NCI-H128 (cell line): ENCODE measurements at regions not wholly inside any gene's neighbourhood (a gene's known extent, or its start where the extent isn't known, plus 50 kb on each side); places are given as distances from the start of the nearest gene placed in this dataset.

Experiments
- DNase-seq: peaks from one replicate; lab custom pipeline; 2025; ENCODE audit not compliant: unreplicated experiment; lab: John Stamatoyannopoulos, UW

DNA sequence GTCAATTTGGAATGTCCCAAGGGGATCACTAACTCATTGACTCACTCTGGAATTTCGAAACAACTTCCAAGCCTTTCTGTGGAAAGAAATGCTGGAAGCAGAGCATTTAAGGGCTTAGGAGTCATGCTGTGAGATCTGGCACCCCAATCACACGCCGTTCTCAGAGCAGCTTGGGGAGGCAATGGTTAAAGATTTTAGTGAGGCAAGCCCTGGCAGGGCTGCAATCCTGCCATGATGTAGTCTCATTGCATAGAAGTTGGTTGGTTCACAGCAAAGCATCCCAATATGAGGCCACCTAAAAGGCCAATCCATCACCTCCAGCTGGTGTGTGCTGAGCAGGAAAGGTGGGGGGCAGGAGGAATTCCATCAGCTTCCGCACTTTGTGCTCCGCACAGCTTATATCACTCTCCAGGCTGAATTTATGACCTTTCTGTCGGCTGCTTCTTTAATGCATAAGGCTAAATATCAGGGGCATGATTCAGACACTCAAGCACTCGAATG is 1043.9 kb upstream of the POU3F3 start:
- DNase-seq = no peak

DNA sequence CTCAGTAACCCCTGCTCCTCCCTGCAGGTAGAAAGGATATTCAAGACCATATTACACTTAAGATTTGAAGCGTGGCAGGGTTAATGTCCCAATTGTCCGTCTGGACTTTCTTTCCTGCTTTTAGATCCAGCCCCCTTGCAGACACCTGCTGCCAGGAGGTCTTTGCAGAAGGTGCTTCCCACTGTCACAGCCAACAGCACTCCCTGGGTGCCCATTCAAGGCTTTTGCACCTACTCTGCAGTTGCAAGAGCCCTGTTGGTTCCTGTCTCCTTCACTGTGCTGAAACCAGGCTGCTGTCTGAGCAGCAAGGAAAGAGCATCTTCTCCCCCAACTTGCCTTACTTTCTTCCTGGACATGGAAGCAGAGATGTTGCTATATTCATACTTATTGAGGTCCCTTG is 1043.0 kb upstream of the POU3F3 start:
- DNase-seq = no peak

DNA sequence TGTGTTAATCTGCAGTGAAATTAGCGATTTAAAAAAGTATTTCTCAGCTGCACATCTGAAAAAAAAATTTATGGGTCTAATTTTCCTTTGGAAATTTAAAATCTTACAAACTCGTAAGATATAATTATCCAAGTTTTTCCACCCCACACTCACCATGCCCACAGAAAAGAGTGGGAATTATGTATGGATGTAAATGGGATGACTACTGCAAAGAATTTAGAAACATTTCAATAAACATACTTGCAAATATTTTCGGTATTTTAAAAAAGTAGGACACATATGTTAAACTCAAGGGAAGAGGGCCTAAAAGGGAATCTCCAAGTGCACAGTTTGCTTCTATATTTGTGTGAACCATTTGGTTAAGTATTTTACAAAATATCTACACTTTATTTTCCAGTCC is 1039.9 kb upstream of the POU3F3 start:
- DNase-seq = no peak

DNA sequence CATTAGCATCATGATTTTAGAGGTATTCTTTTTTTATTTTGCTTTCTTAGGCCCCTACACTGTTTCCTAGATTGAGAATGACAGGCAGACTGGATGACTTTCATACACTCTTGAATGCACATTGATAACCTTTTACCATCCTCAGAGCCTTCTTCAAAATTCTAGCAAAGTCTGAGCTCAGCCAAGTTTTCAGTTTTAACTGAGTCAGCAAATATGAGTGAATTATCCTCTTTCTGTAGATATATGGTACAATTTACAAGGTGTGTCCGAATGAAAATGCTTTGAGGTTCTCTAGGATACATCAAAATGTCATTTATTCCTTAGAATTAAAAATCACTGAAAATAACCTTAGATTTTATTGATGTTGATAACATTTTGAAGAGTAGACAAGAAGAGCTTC is 1038.2 kb upstream of the POU3F3 start:
- DNase-seq = no peak

DNA sequence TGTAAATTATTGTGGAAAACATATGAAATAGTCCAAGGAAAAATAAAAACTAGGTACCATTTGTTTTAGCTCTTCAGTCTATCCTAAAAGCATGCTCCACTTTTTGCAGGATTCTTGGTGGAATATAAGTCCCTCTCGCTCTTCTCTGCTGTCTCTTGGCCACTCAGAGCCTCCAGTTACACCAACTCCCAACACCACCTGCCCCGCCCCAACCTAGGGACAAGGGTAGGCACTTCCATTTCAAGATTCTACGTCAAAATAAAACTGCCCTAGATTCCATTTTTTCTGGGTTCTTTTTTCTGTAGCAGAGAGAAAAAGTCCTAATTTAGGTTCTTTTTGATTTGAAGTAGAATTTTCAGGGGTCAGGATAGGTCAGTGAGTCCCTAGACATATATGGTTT is 1036.2 kb upstream of the POU3F3 start:
- no peak for DNase-seq

DNA sequence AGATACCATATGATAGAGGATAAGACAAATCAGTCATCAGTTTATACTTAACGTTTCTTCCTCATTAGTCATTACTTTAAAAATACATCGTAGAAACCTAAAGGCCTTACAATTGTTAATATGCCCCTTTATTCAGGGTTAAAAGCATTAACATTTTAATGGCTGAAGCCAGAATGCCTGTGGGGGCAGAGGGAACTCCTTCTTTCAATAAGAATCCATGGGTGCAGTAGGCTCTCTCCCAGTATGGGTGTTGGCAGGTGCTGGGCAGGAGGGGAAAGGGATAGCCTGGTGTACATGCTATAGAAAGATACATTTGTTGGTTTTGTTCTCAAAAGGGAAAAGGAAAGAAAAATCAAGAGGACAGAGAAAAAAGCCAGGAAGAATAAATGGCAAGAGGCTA is 1035.7 kb upstream of the POU3F3 start:
- no peak for DNase-seq

DNA sequence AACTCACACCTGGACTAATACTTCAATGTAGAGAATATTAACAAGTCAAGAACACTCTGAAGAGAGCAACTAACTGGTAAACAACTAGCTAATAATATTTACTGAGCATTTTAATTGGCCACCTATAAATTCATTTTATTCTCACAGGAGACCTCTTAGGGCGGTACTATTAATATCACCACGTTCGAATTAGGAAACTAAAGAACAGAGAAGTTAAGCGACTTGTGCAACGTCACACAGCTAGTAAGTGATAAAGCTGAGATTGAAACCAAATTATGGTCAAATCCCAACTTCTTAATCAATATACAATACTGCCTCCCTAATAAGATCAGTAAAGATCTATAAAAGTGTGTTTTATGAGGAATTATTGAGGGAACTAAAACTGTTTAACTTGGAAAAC is 1034.3 kb upstream of the POU3F3 start:
- DNase-seq = no peak

DNA sequence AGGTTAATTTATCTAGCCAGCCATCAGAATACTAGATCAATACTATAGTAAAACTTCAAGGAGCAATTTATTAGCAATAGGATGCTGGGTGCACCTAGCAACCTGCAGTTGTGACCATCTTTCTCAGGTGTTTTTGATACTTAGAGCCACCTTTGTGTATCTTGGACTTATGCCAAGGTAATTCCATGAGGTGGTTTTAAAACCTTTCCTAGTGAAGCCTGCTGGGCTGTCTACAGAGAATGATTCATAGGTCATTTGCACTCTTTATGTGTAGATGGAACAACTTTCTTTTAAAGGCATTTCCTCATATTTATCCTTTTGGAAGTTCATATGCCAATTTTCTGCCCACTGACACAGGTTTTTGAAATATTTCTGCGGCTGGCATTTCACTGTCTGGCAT is 1030.1 kb upstream of the POU3F3 start:
- DNase-seq = peak; percentile 81

DNA sequence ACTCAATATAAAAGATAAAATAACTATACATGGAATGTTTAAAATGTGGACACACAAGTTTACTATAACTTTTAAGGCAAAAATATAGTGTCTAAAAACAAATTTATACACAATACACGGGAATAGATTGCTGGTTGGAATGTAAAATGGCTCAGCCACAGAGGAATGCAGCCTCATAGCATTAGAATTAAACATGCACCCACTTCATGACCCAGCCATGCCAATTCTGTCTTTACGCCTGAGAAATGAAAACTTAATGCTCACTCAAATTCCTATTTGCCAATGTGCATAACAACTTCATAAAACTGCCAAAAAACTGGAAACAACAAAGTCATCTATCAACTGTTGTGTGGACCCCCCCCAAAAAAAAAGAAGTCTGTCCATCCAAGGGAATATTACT is 1006.6 kb upstream of the POU3F3 start:
- no peak for DNase-seq

DNA sequence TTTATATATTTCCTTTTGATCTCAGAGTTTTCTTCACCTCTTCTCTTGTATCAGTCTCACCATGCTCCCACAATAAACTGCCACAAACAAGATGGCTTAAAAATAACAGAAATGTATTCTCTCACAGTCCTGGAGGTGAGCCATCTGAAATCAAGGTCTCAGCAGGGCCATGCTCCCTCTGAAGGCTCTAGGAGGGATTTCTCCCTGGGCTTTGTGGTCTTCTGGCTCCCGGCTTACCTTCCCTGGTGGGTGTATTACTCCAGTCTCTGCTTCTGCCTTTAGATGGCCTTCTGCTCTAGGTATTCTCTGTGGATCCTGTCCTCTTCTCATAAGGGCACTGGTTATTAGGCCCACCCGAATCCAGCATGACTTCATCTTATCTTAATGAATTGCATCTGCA is 994.7 kb upstream of the POU3F3 start:
- DNase-seq = no peak

DNA sequence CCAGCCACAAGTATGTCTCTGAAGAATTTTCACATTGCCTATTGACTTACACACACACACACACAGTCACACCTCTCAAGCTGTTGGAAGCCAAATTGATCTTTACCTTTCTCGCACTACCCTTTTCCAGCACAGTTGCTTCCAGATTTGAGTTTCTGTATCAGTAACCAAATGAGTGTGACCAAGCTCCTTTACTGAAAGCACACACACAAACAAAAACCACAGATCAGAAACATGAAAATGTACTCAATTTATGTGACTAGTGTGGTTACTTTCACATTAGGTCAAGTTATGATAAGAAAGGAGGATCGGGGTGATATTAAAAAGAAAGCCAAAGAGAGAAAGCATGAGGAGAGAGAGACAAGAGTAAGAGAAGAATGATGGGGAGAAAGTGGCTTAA is 993.9 kb upstream of the POU3F3 start:
- no peak for DNase-seq

DNA sequence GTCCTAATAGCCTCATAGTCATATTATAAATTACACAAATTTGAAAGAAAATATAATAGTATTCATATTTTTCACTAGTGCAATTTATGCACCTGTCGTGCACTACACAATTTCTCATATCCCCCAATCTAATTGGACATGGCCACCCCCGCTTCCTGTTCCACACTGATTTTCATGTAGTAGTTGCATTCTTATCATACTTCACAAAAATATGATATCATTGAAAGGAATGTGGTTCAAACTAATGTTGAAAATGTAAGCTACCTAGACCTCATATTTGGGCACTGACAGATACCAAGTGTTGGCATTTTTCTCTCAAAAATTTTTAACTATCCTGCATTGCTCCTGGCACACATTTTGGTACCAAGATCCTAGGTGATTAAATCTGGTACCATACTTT is 985.5 kb upstream of the POU3F3 start:
- DNase-seq = no peak

DNA sequence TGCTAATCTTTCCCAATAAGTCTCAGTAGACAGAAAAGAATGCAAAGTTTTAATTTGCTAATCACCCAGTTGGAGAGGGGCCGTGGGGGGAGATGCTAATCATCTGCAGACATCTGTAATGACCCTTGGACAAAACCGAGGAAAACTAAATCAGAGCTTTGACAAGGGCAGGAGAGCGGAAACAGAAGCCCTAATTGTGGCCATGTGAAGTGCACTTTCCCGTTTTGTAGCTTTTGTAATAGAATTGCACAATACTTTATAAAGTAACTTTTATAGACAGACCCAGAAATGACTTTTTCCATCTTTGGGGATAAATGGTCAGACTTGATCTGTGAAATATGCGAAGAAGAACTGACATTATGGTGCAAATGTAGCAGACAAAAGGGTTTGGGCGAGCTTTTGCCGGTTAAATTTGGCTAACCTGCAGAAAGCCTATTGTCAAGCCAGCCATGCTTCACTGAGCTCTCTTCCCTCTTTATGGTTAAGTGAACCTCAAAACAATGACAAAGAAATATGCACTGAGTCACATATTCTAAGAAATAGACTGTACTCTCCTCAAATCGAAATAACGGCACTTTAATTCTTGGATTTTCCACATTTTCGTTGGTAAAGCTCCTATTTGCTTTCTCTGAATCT is 980.1 kb upstream of the POU3F3 start:
- no peak for DNase-seq

DNA sequence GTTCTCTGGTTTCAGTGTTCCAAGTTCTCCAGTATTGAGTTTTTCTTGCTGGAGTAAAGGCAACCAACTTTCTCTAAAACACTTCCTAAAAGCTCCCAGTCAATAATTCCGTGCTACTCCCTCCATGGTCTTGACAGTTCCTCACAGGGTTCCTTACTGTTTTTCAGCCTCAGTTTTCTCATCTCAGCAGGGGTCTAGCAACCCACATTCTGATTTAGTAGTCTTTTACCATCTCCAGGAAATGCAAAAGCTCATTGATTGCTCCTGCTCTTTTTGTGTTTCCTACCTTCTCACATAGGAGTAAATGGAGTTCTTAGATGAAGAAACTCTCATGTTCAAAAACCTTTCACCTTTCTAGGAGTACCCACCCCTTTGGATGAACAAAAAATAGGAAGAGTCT is 978.8 kb upstream of the POU3F3 start:
- DNase-seq = no peak

DNA sequence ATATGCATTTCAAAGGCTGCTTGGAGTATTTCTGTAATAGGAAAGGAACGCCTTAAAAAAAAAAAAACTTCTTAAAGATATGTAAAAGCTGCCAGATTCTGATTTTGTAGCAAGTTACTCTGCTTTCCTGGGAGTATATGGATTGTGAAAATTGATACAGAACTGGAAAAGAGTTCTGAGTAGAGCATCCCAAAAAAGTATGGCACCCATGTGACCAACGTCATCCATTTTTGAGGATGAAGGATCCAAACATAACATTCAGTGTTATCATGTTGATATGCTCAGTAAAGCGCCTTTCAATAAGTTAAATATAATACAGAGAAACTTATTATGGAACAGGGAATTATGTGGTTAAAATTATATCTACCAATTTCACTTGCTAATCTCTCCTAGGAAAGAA is 978.4 kb upstream of the POU3F3 start:
- no peak for DNase-seq

DNA sequence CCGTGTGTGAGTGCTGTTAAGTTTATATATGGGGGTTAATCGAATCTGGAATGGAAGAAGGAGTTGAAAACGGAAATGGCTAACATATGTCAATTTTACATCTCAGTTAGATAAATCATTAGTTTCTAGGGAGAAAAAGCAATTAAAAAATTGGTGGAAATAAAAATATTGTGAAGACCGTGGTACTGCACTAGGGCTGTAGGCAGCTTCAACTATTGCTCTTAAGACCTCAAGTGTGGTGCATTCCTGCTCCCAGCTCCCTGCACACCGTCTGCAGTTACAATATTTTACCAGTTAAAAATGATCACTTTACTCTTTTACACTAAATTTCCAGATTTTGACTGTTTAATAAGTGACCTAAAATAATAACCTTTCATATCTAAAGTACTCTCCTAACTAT is 977.3 kb upstream of the POU3F3 start:
- DNase-seq = no peak

DNA sequence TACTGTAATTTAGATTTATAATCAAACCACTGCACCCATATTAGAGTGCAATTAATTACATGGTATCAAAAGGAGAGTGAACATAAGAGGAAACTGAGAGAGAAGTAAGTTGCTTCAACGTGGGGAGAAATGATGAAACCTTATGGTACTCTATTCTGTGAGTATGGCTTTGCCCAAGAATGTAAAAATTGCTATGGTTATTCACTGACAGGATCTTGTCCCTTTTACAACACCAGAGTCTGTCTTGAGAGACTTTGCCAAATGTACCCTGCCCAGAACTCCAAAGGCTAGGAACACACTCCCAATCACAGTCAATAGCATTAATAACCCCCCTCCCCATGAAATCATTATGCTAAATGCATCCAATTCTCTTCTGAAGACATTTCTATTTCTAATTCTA is 974.8 kb upstream of the POU3F3 start:
- DNase-seq = no peak

DNA sequence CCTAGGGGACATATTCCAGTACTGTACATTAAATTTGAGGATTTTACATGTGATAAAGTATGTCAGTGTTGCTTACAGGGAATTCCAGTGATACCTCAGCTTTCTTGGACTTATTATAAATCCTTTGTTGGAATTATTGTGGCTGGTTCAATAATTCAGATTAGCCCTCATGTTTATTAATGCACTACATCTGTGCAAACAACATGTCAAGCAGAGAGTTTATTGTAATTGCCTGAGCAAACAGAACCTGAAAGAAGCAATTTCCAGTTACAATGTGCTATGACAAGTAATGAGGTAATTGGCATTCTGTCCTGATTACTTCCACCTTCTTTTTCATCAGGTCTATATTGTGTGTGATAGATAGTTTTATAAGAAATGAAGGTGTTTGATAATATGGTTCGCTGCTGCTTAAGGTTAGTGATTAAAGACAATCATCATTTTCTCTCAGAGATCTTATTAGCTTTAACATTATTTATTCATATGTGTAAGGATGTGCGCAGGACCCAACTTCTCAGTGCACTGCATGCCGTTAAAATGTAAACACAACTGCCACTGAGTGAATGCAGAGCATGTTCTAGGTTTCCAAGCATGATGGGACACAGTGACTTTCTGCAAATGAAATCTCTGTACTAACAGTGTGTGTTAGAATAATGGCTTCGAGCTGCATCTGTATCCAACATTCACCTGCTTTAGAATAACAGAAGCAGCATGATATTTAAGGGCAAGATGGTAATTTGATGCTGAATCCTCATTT is 973.7 kb upstream of the POU3F3 start:
- no peak for DNase-seq

DNA sequence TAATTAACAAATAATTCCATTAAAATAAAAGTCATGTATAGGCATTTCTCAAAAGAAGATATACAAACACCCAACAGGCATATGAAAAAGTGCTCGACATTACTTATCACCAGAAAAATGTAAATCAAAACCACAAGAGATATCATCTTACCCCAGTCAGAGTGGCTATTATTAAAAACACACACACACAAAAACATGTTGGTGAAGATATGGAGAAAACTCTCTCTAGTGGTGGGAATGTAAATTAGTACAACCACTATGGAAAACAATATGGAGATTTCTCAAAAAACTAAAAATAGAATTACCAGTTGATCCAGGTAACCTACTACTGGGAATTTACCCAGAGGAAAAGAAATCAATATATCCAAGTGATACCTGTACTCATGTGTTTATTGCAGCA is 966.3 kb upstream of the POU3F3 start:
- DNase-seq = no peak

DNA sequence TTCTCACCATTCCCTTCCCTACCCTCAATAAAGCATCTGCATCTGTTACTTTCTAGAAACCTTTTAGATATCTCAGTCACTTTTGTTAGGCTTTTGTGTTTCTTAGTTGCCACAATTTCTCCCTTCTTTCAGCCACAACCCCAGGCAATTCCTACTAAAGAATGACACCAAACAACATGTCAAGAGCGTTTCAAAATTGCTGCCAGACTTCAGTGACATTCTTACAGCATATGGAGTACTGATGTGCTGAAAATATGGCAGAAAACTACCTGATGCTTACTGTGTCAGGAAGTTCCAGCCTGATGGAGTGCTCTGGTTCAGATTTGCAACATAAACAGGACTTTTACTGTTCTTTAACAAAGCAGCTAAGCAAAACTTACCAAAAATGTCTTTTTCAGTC is 957.7 kb upstream of the POU3F3 start:
- no peak for DNase-seq

DNA sequence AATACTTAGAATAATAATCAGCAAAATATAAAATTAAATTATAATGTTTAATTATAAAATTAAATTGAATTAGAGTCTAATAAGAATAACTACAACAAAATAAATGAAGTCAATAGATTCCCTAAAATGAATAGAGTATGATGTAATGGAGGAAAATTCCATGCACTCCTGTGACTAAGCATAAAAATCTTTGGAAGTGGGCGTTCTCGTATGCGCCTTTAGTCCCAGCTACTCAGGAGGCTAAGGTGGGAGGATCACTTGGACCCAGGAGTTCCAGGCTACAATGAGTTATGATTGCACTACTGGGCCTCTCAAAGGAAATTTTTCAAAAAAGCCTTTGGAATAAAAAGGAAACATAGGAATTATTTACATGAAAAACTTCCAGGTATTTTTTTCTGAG is 955.4 kb upstream of the POU3F3 start:
- DNase-seq = no peak

DNA sequence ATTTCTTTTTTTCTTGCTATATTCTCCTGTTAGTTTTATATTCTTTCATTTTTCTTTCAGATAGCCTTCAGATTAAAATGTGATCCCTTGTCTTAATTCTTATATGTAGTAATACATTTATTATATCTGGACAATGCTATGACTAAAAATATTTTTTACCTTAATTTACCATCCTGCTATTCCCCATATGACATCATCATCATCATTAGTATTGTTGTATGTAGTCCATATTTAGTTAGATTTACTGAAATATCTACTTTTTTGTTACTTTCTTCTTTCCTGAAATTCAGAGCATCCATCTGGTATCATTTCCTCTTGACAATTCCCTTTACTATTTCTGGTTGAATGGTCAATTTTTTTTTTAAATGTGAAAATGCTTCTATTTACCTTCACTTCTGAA is 951.6 kb upstream of the POU3F3 start:
- DNase-seq = no peak

DNA sequence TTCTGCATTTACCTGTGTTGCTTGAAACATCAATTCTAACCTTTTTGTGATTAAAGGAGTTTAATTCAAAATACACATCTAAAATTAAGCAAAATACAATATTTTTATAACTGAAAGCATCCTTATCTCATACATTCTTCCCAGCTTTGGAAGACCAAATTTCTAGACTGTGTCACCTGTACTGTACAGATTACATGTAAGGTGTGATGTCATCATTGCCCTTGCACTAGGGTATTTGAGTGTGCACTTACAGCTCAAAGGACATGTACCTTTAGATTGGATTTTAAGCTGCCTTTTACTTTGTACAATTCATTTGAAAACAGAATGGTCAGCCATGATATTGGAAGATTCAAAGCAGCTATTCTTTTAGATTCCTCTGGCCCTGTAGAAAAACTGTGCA is 932.8 kb upstream of the POU3F3 start:
- no peak for DNase-seq
